ENCODE measurements at regions not wholly inside any gene's neighbourhood (a gene's known extent, or its start where the extent isn't known, plus 50 kb on each side); places are given as distances from the start of the nearest gene placed in this dataset.

GRCh38 chr6:71103130-71103529, 146.3 kb upstream of the B3GAT2 start:
- Mint-ChIP-seq H3K36me3 (ENCODE audit: low read depth) (peaks cover 3% of the 10 kb centered on the region), H3K4me1 (ENCODE audit: low read depth) (no peaks in the 10 kb centered on the region), H3K27me3 (ENCODE audit: low read depth) (peaks cover 5% of the 10 kb centered on the region), H3K9me3 (peaks cover 14% of the 10 kb centered on the region), H3K27ac (no peak overlapping the region), H3K4me3 (no peak overlapping the region)
- DNase-seq, result no peak
- CTCF ChIA-PET, result no interaction called here
- intact Hi-C loops (cut with micrococcal nuclease), result no loop called here

- CTCF ChIA-PET, result no interaction called here
- Mint-ChIP-seq H3K27ac (no peak overlapping the region), H3K4me1 (ENCODE audit: low read depth) (no peaks in the 10 kb centered on the region), H3K27me3 (ENCODE audit: low read depth) (peaks cover 5% of the 10 kb centered on the region), H3K36me3 (ENCODE audit: low read depth) (peaks cover 3% of the 10 kb centered on the region), H3K4me3 (no peak overlapping the region), H3K9me3 (peaks cover 14% of the 10 kb centered on the region)
- intact Hi-C loops (cut with micrococcal nuclease), result no loop called here
- no peak for DNase-seq
These were observed 146.8 kb upstream of the B3GAT2 start for GRCh38 chr6:71103641-71104040.

- H3K27me3 Mint-ChIP-seq (ENCODE audit: low read depth), result peaks cover 10% of the 10 kb centered on the region
- no peak overlapping the region for H3K4me3 Mint-ChIP-seq
- no peak overlapping the region for H3K27ac Mint-ChIP-seq
- intact Hi-C loops (cut with micrococcal nuclease), result no loop called here
- H3K4me1 Mint-ChIP-seq (ENCODE audit: low read depth), result no peaks in the 10 kb centered on the region
- CTCF ChIA-PET, result no interaction called here
- H3K9me3 Mint-ChIP-seq, result no peaks in the 10 kb centered on the region
- H3K36me3 Mint-ChIP-seq (ENCODE audit: low read depth), result no peaks in the 10 kb centered on the region
- no peak for DNase-seq
These were observed 149.4 kb upstream of the B3GAT2 start for GRCh38 chr6:71106276-71106675.

- H3K4me3 Mint-ChIP-seq, result no peak overlapping the region
- H3K4me1 Mint-ChIP-seq (ENCODE audit: low read depth), result no peaks in the 10 kb centered on the region
- no peak for DNase-seq
- no peaks in the 10 kb centered on the region for H3K9me3 Mint-ChIP-seq
- H3K27me3 Mint-ChIP-seq (ENCODE audit: low read depth), result peaks cover 10% of the 10 kb centered on the region
- intact Hi-C loops (cut with micrococcal nuclease), result no loop called here
- CTCF ChIA-PET, result no interaction called here
- no peaks in the 10 kb centered on the region for H3K36me3 Mint-ChIP-seq (ENCODE audit: low read depth)
- no peak overlapping the region for H3K27ac Mint-ChIP-seq
These were observed 151.1 kb upstream of the B3GAT2 start for GRCh38 chr6:71107911-71108420.

- no peak for DNase-seq
- intact Hi-C loops (cut with micrococcal nuclease), result no loop called here
- Mint-ChIP-seq H3K4me1 (ENCODE audit: low read depth) (no peaks in the 10 kb centered on the region), H3K36me3 (ENCODE audit: low read depth) (no peaks in the 10 kb centered on the region), H3K27me3 (ENCODE audit: low read depth) (peaks cover 7% of the 10 kb centered on the region), H3K27ac (no peak overlapping the region), H3K9me3 (peaks cover 4% of the 10 kb centered on the region), H3K4me3 (no peak overlapping the region)
- CTCF ChIA-PET, result no interaction called here
These were observed 157.7 kb upstream of the B3GAT2 start for GRCh38 chr6:71114544-71114943.

GRCh38 chr6:71114986-71115385, 158.1 kb upstream of the B3GAT2 start:
- H3K36me3 Mint-ChIP-seq (ENCODE audit: low read depth), result no peaks in the 10 kb centered on the region
- intact Hi-C loops (cut with micrococcal nuclease), result no loop called here
- H3K4me1 Mint-ChIP-seq (ENCODE audit: low read depth), result no peaks in the 10 kb centered on the region
- H3K4me3 Mint-ChIP-seq, result no peak overlapping the region
- DNase-seq, result no peak
- H3K27ac Mint-ChIP-seq, result no peak overlapping the region
- H3K27me3 Mint-ChIP-seq (ENCODE audit: low read depth), result peaks cover 7% of the 10 kb centered on the region
- H3K9me3 Mint-ChIP-seq, result peaks cover 8% of the 10 kb centered on the region
- CTCF ChIA-PET, result no interaction called here

GRCh38 chr6:71119560-71119959, 162.7 kb upstream of the B3GAT2 start:
- Mint-ChIP-seq H3K9me3 (peaks cover 12% of the 10 kb centered on the region), H3K27me3 (ENCODE audit: low read depth) (no peaks in the 10 kb centered on the region), H3K27ac (no peak overlapping the region), H3K4me1 (ENCODE audit: low read depth) (no peaks in the 10 kb centered on the region), H3K4me3 (no peak overlapping the region), H3K36me3 (ENCODE audit: low read depth) (no peaks in the 10 kb centered on the region)
- CTCF ChIA-PET, result no interaction called here
- intact Hi-C loops (cut with micrococcal nuclease), result no loop called here
- no peak for DNase-seq

GRCh38 chr6:71123051-71123450, 165.6 kb upstream of the OGFRL1 start:
- CTCF ChIA-PET, result no interaction called here
- DNase-seq, result no peak
- H3K27ac Mint-ChIP-seq, result no peak overlapping the region
- no peak overlapping the region for H3K4me3 Mint-ChIP-seq
- intact Hi-C loops (cut with micrococcal nuclease), result no loop called here
- H3K27me3 Mint-ChIP-seq (ENCODE audit: low read depth), result no peaks in the 10 kb centered on the region
- no peaks in the 10 kb centered on the region for H3K36me3 Mint-ChIP-seq (ENCODE audit: low read depth)
- H3K9me3 Mint-ChIP-seq, result peaks cover 12% of the 10 kb centered on the region
- H3K4me1 Mint-ChIP-seq (ENCODE audit: low read depth), result no peaks in the 10 kb centered on the region

- intact Hi-C loops (cut with micrococcal nuclease), result no loop called here
- Mint-ChIP-seq H3K4me3 (no peak overlapping the region), H3K27ac (no peak overlapping the region), H3K9me3 (peaks cover 8% of the 10 kb centered on the region), H3K36me3 (ENCODE audit: low read depth) (no peaks in the 10 kb centered on the region), H3K27me3 (ENCODE audit: low read depth) (no peaks in the 10 kb centered on the region), H3K4me1 (ENCODE audit: low read depth) (no peaks in the 10 kb centered on the region)
- DNase-seq, result no peak
- CTCF ChIA-PET, result no interaction called here
These were observed 164.3 kb upstream of the OGFRL1 start for GRCh38 chr6:71124340-71124739.

- CTCF ChIA-PET, result interaction anchor here (0.6 kb wide), 1 partner anchor 187 kb away, joined by 3 read pairs; no protein-coding TSS in a partner anchor
- Mint-ChIP-seq H3K9me3 (peaks cover 2% of the 10 kb centered on the region), H3K4me1 (ENCODE audit: low read depth) (no peaks in the 10 kb centered on the region), H3K36me3 (ENCODE audit: low read depth) (no peaks in the 10 kb centered on the region), H3K27me3 (ENCODE audit: low read depth) (no peaks in the 10 kb centered on the region), H3K27ac (no peak overlapping the region), H3K4me3 (no peak overlapping the region)
- intact Hi-C loops (cut with micrococcal nuclease), result no loop called here
- DNase-seq, result no peak
These were observed 163.4 kb upstream of the OGFRL1 start for GRCh38 chr6:71125216-71125615.

- Mint-ChIP-seq H3K4me1 (ENCODE audit: low read depth) (no peaks in the 10 kb centered on the region), H3K9me3 (no peaks in the 10 kb centered on the region)
- CTCF ChIA-PET, result no interaction called here
These were observed 162.1 kb upstream of the OGFRL1 start for GRCh38 chr6:71126506-71126905.

GRCh38 chr6:71127374-71127773, 161.2 kb upstream of the OGFRL1 start:
- H3K9me3 Mint-ChIP-seq, result no peaks in the 10 kb centered on the region
- H3K4me3 Mint-ChIP-seq, result no peak overlapping the region
- no peaks in the 10 kb centered on the region for H3K36me3 Mint-ChIP-seq (ENCODE audit: low read depth)
- CTCF ChIA-PET, result no interaction called here
- no peak for DNase-seq
- H3K27ac Mint-ChIP-seq, result no peak overlapping the region
- H3K27me3 Mint-ChIP-seq (ENCODE audit: low read depth), result no peaks in the 10 kb centered on the region
- no peaks in the 10 kb centered on the region for H3K4me1 Mint-ChIP-seq (ENCODE audit: low read depth)
- intact Hi-C loops (cut with micrococcal nuclease), result no loop called here

More at GRCh38 chr6:71126506-71126905, 162.1 kb upstream of the OGFRL1 start:
- Mint-ChIP-seq H3K36me3 (ENCODE audit: low read depth) (no peaks in the 10 kb centered on the region), H3K4me3 (no peak overlapping the region), H3K27ac (no peak overlapping the region), H3K27me3 (ENCODE audit: low read depth) (no peaks in the 10 kb centered on the region)
- intact Hi-C loops (cut with micrococcal nuclease), result no loop called here
- DNase-seq, result no peak

GRCh38 chr6:71130277-71130676, 158.3 kb upstream of the OGFRL1 start:
- Mint-ChIP-seq H3K27me3 (ENCODE audit: low read depth) (peaks cover 3% of the 10 kb centered on the region), H3K36me3 (ENCODE audit: low read depth) (no peaks in the 10 kb centered on the region), H3K9me3 (no peaks in the 10 kb centered on the region), H3K4me1 (ENCODE audit: low read depth) (no peaks in the 10 kb centered on the region), H3K4me3 (no peak overlapping the region), H3K27ac (no peak overlapping the region)
- no peak for DNase-seq
- intact Hi-C loops (cut with micrococcal nuclease), result no loop called here
- CTCF ChIA-PET, result no interaction called here
